Mesenchymal stem cell (in vitro differentiated cells and primary cell): ENCODE measurements at regions not wholly inside any gene's neighbourhood (a gene's known extent, or its start where the extent isn't known, plus 50 kb on each side); places are given as distances from the start of the nearest gene placed in this dataset.
"Not testable (repeated sequence)": the region's sequence is repeated elsewhere in the genome, so short reads cannot be mapped to it uniquely, and the experiment has no call there.

Experiments used
- DNase-seq: peaks from one replicate; pipeline ENCODE4 v3.0.0-alpha.2; 2013
- H2AFZ ChIP-seq: one replicate; pipeline ENCODE4 v1.6.1; 2013; ENCODE audit warnings: low read depth, mild to moderate bottlenecking, control low read depth, inconsistent platforms, low read length, moderate library complexity
- H2AK5ac ChIP-seq: 2 replicates; pipeline ENCODE4 v1.6.1; 2013; ENCODE audit warnings: low read length, moderate library complexity, mild to moderate bottlenecking, inconsistent platforms; ENCODE audit not compliant: severe bottlenecking
- H2BK120ac ChIP-seq: one replicate; pipeline ENCODE4 v1.6.1; 2013; ENCODE audit warnings: low read depth, mild to moderate bottlenecking, inconsistent platforms, low read length, moderate library complexity
- H2BK12ac ChIP-seq, 2 experiments: one replicate each; pipeline ENCODE4 v1.6.1; 2013; ENCODE audit warnings: inconsistent platforms in 2 of 2, low read length in 2 of 2, mild to moderate bottlenecking in 2 of 2, moderate library complexity in 2 of 2, control low read depth in 1 of 2
- H2BK15ac ChIP-seq: one replicate; pipeline ENCODE4 v1.6.1; 2013; ENCODE audit warnings: mild to moderate bottlenecking, low read depth, inconsistent platforms; ENCODE audit not compliant: poor library complexity, severe bottlenecking
- H2BK5ac ChIP-seq: 2 replicates; pipeline ENCODE4 v1.6.1; 2013; ENCODE audit warnings: low read depth, mild to moderate bottlenecking, low read length, control low read depth, inconsistent platforms; ENCODE audit not compliant: poor library complexity, severe bottlenecking
- H3K14ac ChIP-seq, 2 experiments: one replicate each; pipeline ENCODE4 v1.6.1; 2013; ENCODE audit warnings: inconsistent platforms in 2 of 2, low read length in 2 of 2, control low read depth in 1 of 2, mild to moderate bottlenecking in 1 of 2, moderate library complexity in 1 of 2
- H3K18ac ChIP-seq, 2 experiments: one replicate each; pipeline ENCODE4 v1.6.1; 2013; ENCODE audit warnings: inconsistent platforms in 2 of 2, low read length in 2 of 2, control low read depth in 1 of 2, low read depth in 1 of 2, mild to moderate bottlenecking in 1 of 2
- H3K23ac ChIP-seq, 2 experiments: one replicate each; pipeline ENCODE4 v1.6.1; 2013; ENCODE audit warnings: inconsistent platforms in 2 of 2, low read length in 2 of 2, mild to moderate bottlenecking in 2 of 2, moderate library complexity in 2 of 2, control low read depth in 1 of 2
- H3K27ac ChIP-seq: 2 replicates; pipeline ENCODE4 v1.5.1; 2013; ENCODE audit warnings: mild to moderate bottlenecking, moderate library complexity, low read length, control low read depth, inconsistent platforms; ENCODE audit not compliant: poor library complexity, severe bottlenecking
- H3K27me3 ChIP-seq, 2 experiments: 2 replicates each; pipeline versions ENCODE4 v1.6.1 to v1.7.0; 2013; ENCODE audit warnings: low read length in 2 of 2, mild to moderate bottlenecking in 2 of 2, moderate library complexity in 2 of 2, control low read depth in 1 of 2, inconsistent platforms in 1 of 2; ENCODE audit not compliant: control insufficient read depth in 1 of 2, insufficient read depth in 1 of 2
- H3K36me3 ChIP-seq, 2 experiments: 2 replicates each; pipeline versions ENCODE4 v1.6.1 to v1.7.0; 2013; ENCODE audit warnings: low read length in 2 of 2, control low read depth in 1 of 2, inconsistent platforms in 1 of 2, low read depth in 1 of 2, mild to moderate bottlenecking in 1 of 2; ENCODE audit not compliant: insufficient read depth in 2 of 2, control insufficient read depth in 1 of 2
- H3K4ac ChIP-seq, 2 experiments: one replicate each; pipeline ENCODE4 v1.6.1; 2013; ENCODE audit warnings: inconsistent platforms in 2 of 2, low read length in 2 of 2, mild to moderate bottlenecking in 2 of 2, moderate library complexity in 2 of 2, control low read depth in 1 of 2, low read depth in 1 of 2
- H3K4me1 ChIP-seq: 2 replicates; pipeline ENCODE4 v1.6.1; 2013; ENCODE audit warnings: low read depth, low read length, control low read depth; ENCODE audit not compliant: control insufficient read depth, insufficient read depth
- H3K4me2 ChIP-seq: 2 replicates; pipeline ENCODE4 v1.6.1; 2013; ENCODE audit warnings: low read length, mild to moderate bottlenecking, inconsistent platforms; ENCODE audit not compliant: poor library complexity, severe bottlenecking
- H3K4me3 ChIP-seq, 2 experiments: 2 replicates each; pipeline versions ENCODE4 v1.5.1 to v1.7.0; 2013; ENCODE audit warnings: low read length in 2 of 2, mild to moderate bottlenecking in 2 of 2, control low read depth in 1 of 2, low read depth in 1 of 2; ENCODE audit not compliant: insufficient read depth in 1 of 2
- H3K79me1 ChIP-seq: replicated peaks from 2 replicates; pipeline ENCODE4 v1.6.1; 2013; ENCODE audit warnings: mild to moderate bottlenecking, control low read depth, low read length, inconsistent platforms; ENCODE audit not compliant: poor library complexity, severe bottlenecking
- H3K9ac ChIP-seq: 2 replicates; pipeline ENCODE4 v1.7.0; 2013; ENCODE audit warnings: mild to moderate bottlenecking, low read length, moderate library complexity
- H3K9me3 ChIP-seq: 2 replicates; pipeline ENCODE4 v1.7.0; 2013; ENCODE audit warnings: mild to moderate bottlenecking, low read length; ENCODE audit not compliant: control insufficient read depth
- H4K8ac ChIP-seq: one replicate; pipeline ENCODE4 v1.6.1; 2013; ENCODE audit warnings: inconsistent platforms, mild to moderate bottlenecking, low read length, moderate library complexity
- H4K91ac ChIP-seq: one replicate; pipeline ENCODE4 v1.6.1; 2013; ENCODE audit warnings: mild to moderate bottlenecking, low read length, inconsistent platforms
- WGBS: methylation state at CpG from one replicate; pipeline ENCODE4 v1.1.7; 2013; ENCODE audit warnings: mixed read lengths; 5-methylcytosine and 5-hydroxymethylcytosine counted together

- Histone ChIP-seq H4K91ac (no peak overlapping the region), H2BK120ac (no peak overlapping the region), H3K18ac (peak overlapping the region in 1 of 2 experiments; percentile 62), H2AFZ (no peak overlapping the region), H3K79me1 (peaks cover 2% of the 10 kb centered on the region), H3K36me3 (no peaks in the 10 kb centered on the region), H3K9ac (no peak overlapping the region), H3K9me3 (no peaks in the 10 kb centered on the region), H3K27ac (no peak overlapping the region), H2BK15ac (no peak overlapping the region), H2BK12ac (peak overlapping the region in 1 of 2 experiments; percentile 19), H2AK5ac (no peak overlapping the region), H3K4me1 (no peaks in the 10 kb centered on the region), H3K4ac (no peak overlapping the region), H4K8ac (no peak overlapping the region), H3K4me3 (no peak overlapping the region), H3K14ac (no peak overlapping the region), H2BK5ac (no peak overlapping the region), H3K27me3 (no peaks in the 10 kb centered on the region), H3K23ac (no peak overlapping the region), H3K4me2 (no peak overlapping the region)
- DNase-seq: no peak
- no CpG with 5 or more reads among the region's 1 CpG for WGBS
These were observed 368.5 kb downstream of the HTR1B start for GRCh38 chr6:77094821-77095220.

GRCh38 chr6:77092971-77093370 lies 370.3 kb downstream of the HTR1B start:
- H3K4me1 ChIP-seq: no peaks in the 10 kb centered on the region
- no peak overlapping the region for H2BK15ac ChIP-seq
- no peak overlapping the region for H2AFZ ChIP-seq
- no peak overlapping the region for H3K4me2 ChIP-seq
- no CpG with 5 or more reads among the region's 1 CpG for WGBS
- peak; percentile 92 for DNase-seq
- no peak overlapping the region for H2AK5ac ChIP-seq
- H3K4me3 ChIP-seq: no peak overlapping the region
- H3K36me3 ChIP-seq: no peaks in the 10 kb centered on the region
- H3K9me3 ChIP-seq: peaks cover 4% of the 10 kb centered on the region
- H2BK120ac ChIP-seq: no peak overlapping the region
- no peak overlapping the region for H3K27ac ChIP-seq
- H3K27me3 ChIP-seq: no peaks in the 10 kb centered on the region
- no peak overlapping the region for H3K23ac ChIP-seq
- H4K8ac ChIP-seq: no peak overlapping the region
- no peak overlapping the region for H3K4ac ChIP-seq
- no peak overlapping the region for H3K9ac ChIP-seq
- no peak overlapping the region for H4K91ac ChIP-seq
- no peak overlapping the region for H2BK5ac ChIP-seq
- peak overlapping the region in 1 of 2 experiments; percentile 76 for H3K18ac ChIP-seq
- H3K14ac ChIP-seq: no peak overlapping the region
- peaks cover 2% of the 10 kb centered on the region for H3K79me1 ChIP-seq
- no peak overlapping the region for H2BK12ac ChIP-seq

GRCh38 chr6:77089776-77090175 lies 373.5 kb downstream of the HTR1B start:
- Histone ChIP-seq H2BK15ac (no peak overlapping the region), H2BK12ac (no peak overlapping the region), H3K23ac (no peak overlapping the region), H3K27ac (no peak overlapping the region), H2AFZ (no peak overlapping the region), H2BK120ac (no peak overlapping the region), H3K4ac (no peak overlapping the region), H3K9me3 (peaks cover 4% of the 10 kb centered on the region), H4K91ac (no peak overlapping the region), H3K36me3 (no peaks in the 10 kb centered on the region), H3K9ac (no peak overlapping the region), H2AK5ac (no peak overlapping the region), H3K4me2 (no peak overlapping the region), H3K18ac (no peak overlapping the region), H4K8ac (no peak overlapping the region), H3K14ac (no peak overlapping the region), H3K4me1 (no peaks in the 10 kb centered on the region), H2BK5ac (no peak overlapping the region), H3K79me1 (peaks cover 2% of the 10 kb centered on the region), H3K27me3 (no peaks in the 10 kb centered on the region), H3K4me3 (no peak overlapping the region)
- DNase-seq: peak; percentile 30

- H3K4me3 ChIP-seq, H2BK120ac ChIP-seq, H2BK15ac ChIP-seq, H3K9me3 ChIP-seq, H3K23ac ChIP-seq, H2AK5ac ChIP-seq, H2BK5ac ChIP-seq, H3K4me2 ChIP-seq, H3K79me1 ChIP-seq, H3K14ac ChIP-seq, H3K27me3 ChIP-seq, H3K9ac ChIP-seq, H4K8ac ChIP-seq, H3K4ac ChIP-seq, H3K36me3 ChIP-seq, H2BK12ac ChIP-seq, H3K27ac ChIP-seq, H3K18ac ChIP-seq, H2AFZ ChIP-seq, H4K91ac ChIP-seq, H3K4me1 ChIP-seq, DNase-seq: not testable (repeated sequence)
- WGBS: 95% methylated on average over 18 of the region's 19 CpGs
These were observed 375.4 kb downstream of the HTR1B start for GRCh38 chr6:77087794-77088318.
